Fibroblast of villous mesenchyme (primary cell): ENCODE measurements at regions not wholly inside any gene's neighbourhood (a gene's known extent, or its start where the extent isn't known, plus 50 kb on each side); places are given as distances from the start of the nearest gene placed in this dataset.

Experiments
- DNase-seq: peaks from one replicate; pipeline ENCODE4 v3.0.0-alpha.2; 2010; ENCODE audit warnings: low read depth
- H3K4me3 ChIP-seq: 2 replicates; pipeline ENCODE4 v1.5.1; 2011; ENCODE audit warnings: low read depth, mild to moderate bottlenecking, low read length
- CTCF ChIP-seq: IDR thresholded peaks from 2 replicates; pipeline ENCODE4 v1.5.1; 2012; ENCODE audit warnings: low read depth, mild to moderate bottlenecking, low read length; ENCODE audit not compliant: insufficient read depth

DNA sequence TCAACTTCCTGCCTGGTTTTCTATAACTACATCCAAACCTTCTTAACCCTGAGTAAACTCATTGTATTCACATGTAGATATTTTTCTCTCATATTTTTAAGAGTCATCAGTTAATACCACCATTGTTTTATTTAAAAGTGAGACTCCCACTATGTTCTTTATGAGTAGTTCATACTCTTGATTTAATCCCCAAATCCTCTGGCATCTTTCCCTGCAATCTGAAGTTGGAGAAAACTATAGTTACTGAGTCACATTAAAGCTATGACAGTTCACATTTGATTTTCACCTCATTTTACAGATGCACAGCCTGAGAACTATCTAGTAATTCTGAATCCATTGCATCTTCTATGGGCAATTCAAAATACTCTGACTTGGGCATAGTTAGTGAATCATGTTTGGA lies 1358.7 kb upstream of the NRXN1 start:
- DNase-seq = no peak
- H3K4me3 ChIP-seq = no peak overlapping the region
- no peak for TF ChIP-seq CTCF

DNA sequence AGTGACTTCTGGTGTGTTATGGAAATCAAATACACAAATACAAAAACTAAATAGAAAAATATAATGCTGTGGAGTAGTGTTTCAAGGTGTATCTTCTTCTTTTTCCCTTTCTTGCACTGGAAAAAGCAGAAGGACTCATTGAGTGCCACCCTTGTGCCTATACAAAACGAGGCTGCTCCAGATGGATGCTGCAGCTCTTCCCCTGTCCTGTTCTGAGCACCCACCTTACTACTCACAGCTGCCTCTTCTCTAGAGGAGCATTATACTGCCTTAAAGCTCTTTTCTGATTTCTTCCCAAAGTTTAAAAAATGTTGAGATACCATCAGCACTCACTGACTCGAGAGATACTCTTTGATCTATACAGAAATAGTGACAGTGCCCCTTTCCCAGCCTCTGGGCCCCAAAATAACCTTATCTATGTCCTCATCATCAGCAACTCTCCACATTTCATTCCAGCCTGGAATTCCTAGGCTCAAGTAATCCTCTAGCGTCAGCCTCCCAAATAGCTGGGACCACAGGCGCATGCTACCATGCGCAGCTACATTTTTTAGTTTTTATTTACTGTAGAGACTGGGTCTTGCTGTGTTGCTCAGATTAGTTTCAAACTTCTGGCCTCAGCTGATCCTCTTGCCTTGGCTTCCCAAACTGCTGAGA lies 1356.1 kb upstream of the NRXN1 start:
- H3K4me3 ChIP-seq = no peak overlapping the region
- no peak for TF ChIP-seq CTCF
- DNase-seq = no peak

DNA sequence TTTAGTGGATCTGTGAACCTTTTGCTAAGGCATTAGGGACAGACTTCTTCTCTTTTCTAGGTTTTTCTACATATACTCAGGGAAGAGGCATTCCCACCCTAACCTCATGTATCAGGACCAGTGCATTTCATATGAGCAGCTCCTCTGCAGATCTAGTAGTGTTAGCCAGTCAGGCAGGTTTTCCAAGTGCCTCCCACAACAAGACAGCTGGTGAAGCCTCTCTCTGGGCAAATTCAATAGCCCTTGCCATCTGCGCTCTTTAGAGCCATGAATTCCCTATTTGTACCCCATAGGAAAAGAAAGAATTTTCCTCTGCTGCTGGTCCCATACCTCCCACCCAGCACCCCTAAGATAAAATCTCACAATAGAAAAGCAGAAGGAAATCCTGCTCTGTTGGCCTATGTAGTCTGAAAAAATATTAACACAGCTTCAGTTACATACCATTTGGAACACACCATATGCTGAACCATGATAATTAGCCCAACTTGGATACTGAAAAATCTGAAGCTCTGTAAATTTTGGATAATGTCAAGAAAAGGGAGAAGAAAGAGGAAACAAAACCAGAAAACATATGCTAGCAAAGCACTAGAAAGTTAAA lies 1354.6 kb upstream of the NRXN1 start:
- H3K4me3 ChIP-seq = no peak overlapping the region
- no peak for DNase-seq
- no peak for TF ChIP-seq CTCF

DNA sequence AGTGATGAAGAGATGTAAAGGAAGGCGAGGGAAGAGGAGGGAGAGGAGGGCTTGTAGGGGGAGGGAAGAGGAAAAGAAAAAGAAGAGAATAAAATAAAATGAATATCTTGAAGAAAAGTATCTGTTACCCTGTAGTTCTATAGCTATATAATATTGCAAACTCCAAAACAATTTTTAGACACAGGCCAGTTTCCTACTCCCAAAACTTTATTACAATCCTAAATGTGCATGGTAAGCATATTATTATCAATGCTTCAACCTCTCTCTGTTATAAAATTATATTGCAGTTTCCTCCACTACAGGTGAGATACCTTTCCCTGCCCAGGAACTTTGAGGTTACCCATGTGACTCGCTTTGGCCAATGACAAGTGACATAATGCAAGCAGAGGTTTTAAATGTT lies 1351.6 kb upstream of the NRXN1 start:
- no peak for TF ChIP-seq CTCF
- no peak overlapping the region for H3K4me3 ChIP-seq
- DNase-seq = no peak

DNA sequence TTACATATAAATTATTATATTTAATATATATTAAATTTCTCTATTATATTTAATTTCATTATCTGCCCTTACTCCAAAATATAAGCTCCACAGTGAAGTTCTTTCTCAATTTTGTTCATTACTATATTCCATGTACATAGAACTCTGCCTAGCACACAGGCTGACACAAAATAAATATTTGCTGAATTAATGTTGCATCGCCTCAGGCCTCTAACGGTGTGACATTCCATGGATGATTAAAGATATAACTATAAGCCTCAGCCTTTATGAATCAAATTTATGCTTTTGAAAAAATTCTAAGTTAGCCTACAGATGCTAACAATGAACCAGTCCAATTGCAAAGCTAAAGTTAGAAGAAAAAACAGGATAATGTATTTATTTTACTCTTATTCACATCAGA lies 1337.2 kb upstream of the NRXN1 start:
- TF ChIP-seq CTCF = no peak
- H3K4me3 ChIP-seq = no peak overlapping the region
- no peak for DNase-seq

DNA sequence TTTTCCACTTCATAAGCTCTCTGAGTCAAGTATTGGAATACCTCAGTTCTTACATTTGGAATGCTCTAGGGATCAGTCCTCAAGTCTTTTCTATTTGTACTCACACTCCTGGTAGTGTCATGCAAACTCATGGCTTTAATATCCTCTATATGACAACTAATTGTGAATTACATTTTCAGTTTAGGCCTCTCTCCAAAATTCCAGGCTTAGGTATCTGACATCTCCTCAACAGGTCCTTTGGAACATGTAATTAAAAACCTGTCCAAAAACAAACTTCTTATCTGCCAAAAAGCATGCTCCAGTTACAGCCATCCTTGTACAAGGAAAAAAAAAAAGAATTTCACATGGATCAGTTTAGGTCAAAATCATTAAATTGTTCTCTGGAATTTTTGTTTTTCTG lies 1336.2 kb upstream of the NRXN1 start:
- H3K4me3 ChIP-seq = no peak overlapping the region
- DNase-seq = no peak
- no peak for TF ChIP-seq CTCF

DNA sequence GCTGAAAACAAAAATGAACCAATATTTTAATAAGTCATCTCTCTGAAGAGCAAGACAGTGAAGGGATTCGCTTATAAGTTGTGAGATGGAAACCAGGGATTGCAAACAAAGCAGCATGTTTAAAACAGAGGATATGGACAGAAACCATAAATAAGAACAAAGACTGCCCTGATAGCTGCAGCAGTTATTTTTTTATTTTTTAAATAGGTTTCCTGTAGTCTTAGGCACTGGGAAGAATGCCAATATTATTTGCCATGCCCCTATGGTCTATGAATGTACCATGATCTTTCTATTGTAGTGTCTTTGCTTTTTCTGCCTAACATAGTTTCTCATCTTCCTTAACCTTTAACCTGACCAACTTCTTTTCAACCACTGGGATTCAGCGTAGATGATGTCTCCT lies 1334.0 kb upstream of the NRXN1 start:
- no peak for DNase-seq
- no peak overlapping the region for H3K4me3 ChIP-seq
- no peak for TF ChIP-seq CTCF
